Transverse colon (tissue), 3 donors: ENCODE measurements at regions not wholly inside any gene's neighbourhood (a gene's known extent, or its start where the extent isn't known, plus 50 kb on each side); places are given as distances from the start of the nearest gene placed in this dataset.

Source experiments
- EP300 ChIP-seq: sonication (generic); formaldehyde crosslinking; IDR thresholded peaks from one replicate; pipeline ENCODE4 v1.6.1; 2017; ENCODE audit warnings: antibody characterized with exemption, low read depth
- TF ChIP-seq, protein P1 (sequence below), 5 experiments: fragments of 200-600 bp in 3 of 5; fragments of 450-650 bp in 2 of 5; sonication (generic) in 3 of 5; IDR thresholded peaks; 1 replicate in 2 of 5; 2 replicates in 3 of 5; pipeline ENCODE4 v1.5.1; 2016 to 2017; ENCODE audit warnings: antibody characterized with exemption in 5 of 5, inconsistent platforms in 3 of 5, mild to moderate bottlenecking in 2 of 5, moderate library complexity in 1 of 5

DNA sequence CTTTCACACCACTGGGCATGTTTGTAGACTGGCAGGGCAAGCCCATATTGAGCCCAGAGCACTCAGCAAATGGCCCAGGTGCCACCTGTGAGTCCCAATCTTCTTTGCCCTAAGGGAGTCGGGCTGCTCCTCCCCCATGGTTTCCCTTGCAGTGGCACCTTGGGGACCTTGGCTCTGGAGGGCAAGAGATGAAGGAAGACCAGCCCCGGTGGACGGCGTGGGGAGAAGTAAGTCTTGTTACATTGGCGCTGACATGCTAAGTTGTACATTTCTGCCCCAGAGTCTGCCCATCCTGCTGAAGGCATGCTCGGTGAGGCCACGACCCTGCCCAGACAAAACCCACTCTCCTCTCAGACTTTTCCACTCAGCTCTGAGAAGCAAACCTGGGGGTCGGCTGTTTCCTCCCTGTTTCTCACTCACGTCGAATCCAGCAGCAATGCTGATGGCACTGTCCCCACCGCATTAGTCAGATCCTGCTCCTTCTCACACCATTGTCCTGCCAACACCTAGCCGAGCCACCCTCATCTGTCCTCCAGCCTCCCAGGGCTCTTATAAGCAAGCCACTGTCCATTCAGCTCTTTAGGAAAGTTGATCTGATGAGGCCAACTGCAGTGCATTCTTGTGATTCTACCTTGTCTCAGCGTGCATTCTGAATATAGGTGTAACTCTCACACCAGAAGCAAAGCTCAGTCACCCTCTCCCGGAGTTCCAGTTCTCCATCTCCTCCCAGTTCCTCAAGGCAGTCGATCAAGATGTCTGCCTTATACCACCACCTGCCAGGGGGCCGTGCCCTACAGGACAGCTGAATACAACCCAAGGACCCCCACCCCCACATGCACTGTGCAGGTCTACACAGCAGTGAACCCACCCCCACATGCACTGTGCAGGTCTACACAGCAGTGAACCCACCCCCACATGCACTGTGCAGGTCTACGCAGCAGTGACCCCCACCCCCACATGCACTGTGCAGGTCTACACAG lies 827.1 kb downstream of the TBC1D22A start:
- TF ChIP-seq, protein P1, sequence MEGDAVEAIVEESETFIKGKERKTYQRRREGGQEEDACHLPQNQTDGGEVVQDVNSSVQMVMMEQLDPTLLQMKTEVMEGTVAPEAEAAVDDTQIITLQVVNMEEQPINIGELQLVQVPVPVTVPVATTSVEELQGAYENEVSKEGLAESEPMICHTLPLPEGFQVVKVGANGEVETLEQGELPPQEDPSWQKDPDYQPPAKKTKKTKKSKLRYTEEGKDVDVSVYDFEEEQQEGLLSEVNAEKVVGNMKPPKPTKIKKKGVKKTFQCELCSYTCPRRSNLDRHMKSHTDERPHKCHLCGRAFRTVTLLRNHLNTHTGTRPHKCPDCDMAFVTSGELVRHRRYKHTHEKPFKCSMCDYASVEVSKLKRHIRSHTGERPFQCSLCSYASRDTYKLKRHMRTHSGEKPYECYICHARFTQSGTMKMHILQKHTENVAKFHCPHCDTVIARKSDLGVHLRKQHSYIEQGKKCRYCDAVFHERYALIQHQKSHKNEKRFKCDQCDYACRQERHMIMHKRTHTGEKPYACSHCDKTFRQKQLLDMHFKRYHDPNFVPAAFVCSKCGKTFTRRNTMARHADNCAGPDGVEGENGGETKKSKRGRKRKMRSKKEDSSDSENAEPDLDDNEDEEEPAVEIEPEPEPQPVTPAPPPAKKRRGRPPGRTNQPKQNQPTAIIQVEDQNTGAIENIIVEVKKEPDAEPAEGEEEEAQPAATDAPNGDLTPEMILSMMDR (IDR thresholded peaks at IDR 0.05), result no peak
- TF ChIP-seq EP300, result no peak
